HepG2 (cell line): ENCODE measurements at regions not wholly inside any gene's neighbourhood (a gene's known extent, or its start where the extent isn't known, plus 50 kb on each side); places are given as distances from the start of the nearest gene placed in this dataset.

Experiments used
- ATAC-seq: fragments of 200-7000 bp; cut with Tn5 transposase; 3 replicates; pipeline ENCODE4 v1.9.1; 2020; ENCODE audit warnings: mild to moderate bottlenecking, moderate library complexity
- BruUV-seq: library from RNA; stranded (reverse); fragments of 400-500 nt; replicated peaks from 2 replicates; lab custom pipeline; 2021; lab: Mats Ljungman, UMichigan
- CTCF ChIA-PET: fragments of 300-600 bp; formaldehyde crosslinking; extraction: SDS; loops from one replicate; lab custom pipeline; 2021; ENCODE audit warnings: low total read pairs, inconsistent platforms, low intra/inter-chr PET ratio; lab: Yijun Ruan, JAX
- POLR2A ChIA-PET: fragments of 350-600 bp; sonication (Branson Sonifier 250); formaldehyde crosslinking; loops from one replicate; lab custom pipeline; 2020; ENCODE audit warnings: antibody characterized with exemption, inconsistent platforms; lab: Yijun Ruan, JAX
- DNase-seq: peaks from one replicate; pipeline ENCODE4 v3.0.0-alpha.2; 2015; ENCODE audit warnings: low spot score
- FAIRE-seq: peaks from 3 replicates; lab custom pipeline; 2011; peaks lifted over from hg19 to GRCh38; lab: Jason Lieb, UNC
- H2AFZ ChIP-seq: one replicate; pipeline ENCODE4 v1.6.1; 2011; ENCODE audit warnings: low read length, inconsistent platforms
- H3K27ac ChIP-seq: fragments of 300-600 bp; 3 replicates; pipeline ENCODE4 v1.8.0; 2011; ENCODE audit warnings: mixed run types, mild to moderate bottlenecking, mixed read lengths, low read length, inconsistent platforms; ENCODE audit not compliant: insufficient read depth; ENCODE audit errors: extremely low read length
- H3K27me3 ChIP-seq, 2 experiments: fragments of 200-600 bp in 1 of 2; 2 replicates in 1 of 2; 3 replicates in 1 of 2; pipeline versions ENCODE4 v1.6.0 to v1.8.0; 2011; ENCODE audit warnings: low read length in 2 of 2, mild to moderate bottlenecking in 2 of 2, moderate library complexity in 2 of 2, inconsistent platforms in 1 of 2; ENCODE audit not compliant: insufficient read depth in 2 of 2, control insufficient read depth in 1 of 2
- H3K36me3 ChIP-seq, 2 experiments: fragments of 200-600 bp in 1 of 2; replicated peaks in 1 of 2; 2 replicates in 1 of 2; 3 replicates in 1 of 2; pipeline versions ENCODE4 v1.5.1 to v1.8.0; 2011; ENCODE audit warnings: low read length in 2 of 2, inconsistent platforms in 1 of 2; ENCODE audit not compliant: insufficient read depth in 2 of 2, control insufficient read depth in 1 of 2
- H3K4me1 ChIP-seq: 2 replicates; pipeline ENCODE4 v1.5.1; 2012; ENCODE audit warnings: low read length, inconsistent platforms; ENCODE audit not compliant: insufficient read depth
- H3K4me2 ChIP-seq: 2 replicates; pipeline ENCODE4 v1.6.0; 2011; ENCODE audit warnings: low read depth, low read length, inconsistent platforms
- H3K4me3 ChIP-seq, 3 experiments: fragments of 200-600 bp in 1 of 3; sonication (generic), shearing (Covaris generic) in 1 of 3; replicated peaks in 1 of 3; 2 replicates each; pipeline ENCODE4 v1.5.1; 2011 to 2016; ENCODE audit warnings: low read length in 3 of 3, inconsistent platforms in 2 of 3, low read depth in 2 of 3, mild to moderate bottlenecking in 2 of 3, control low read depth in 1 of 3, mixed read lengths in 1 of 3; ENCODE audit not compliant: insufficient read depth in 1 of 3
- H3K79me2 ChIP-seq: one replicate; pipeline ENCODE4 v1.6.1; 2011; ENCODE audit warnings: low read length, inconsistent platforms; ENCODE audit not compliant: insufficient read depth
- H3K9ac ChIP-seq: 2 replicates; pipeline ENCODE4 v1.6.0; 2011; ENCODE audit warnings: mild to moderate bottlenecking, low read depth, low read length, inconsistent platforms; ENCODE audit not compliant: insufficient read depth
- H3K9me3 ChIP-seq: 2 replicates; pipeline ENCODE4 v1.5.1; 2012; ENCODE audit warnings: mild to moderate bottlenecking, low read length
- H4K20me1 ChIP-seq: 2 replicates; pipeline ENCODE4 v1.6.0; 2011; ENCODE audit warnings: inconsistent platforms, mild to moderate bottlenecking, low read length, moderate library complexity; ENCODE audit not compliant: insufficient read depth
- ARID3A ChIP-seq: IDR thresholded peaks from 2 replicates; pipeline ENCODE4 v1.6.1; 2012; ENCODE audit warnings: low read depth, low read length, improper control_type of control experiment
- ATF7 ChIP-seq, 2 experiments: fragments of 450-650 bp in 1 of 2; sonication (generic) in 1 of 2; formaldehyde crosslinking in 1 of 2; IDR thresholded peaks; 2 replicates each; pipeline versions ENCODE4 v1.4.0 to v1.6.1; 2016 to 2020; ENCODE audit warnings: antibody characterized with exemption in 1 of 2, mild to moderate bottlenecking in 1 of 2, missing genetic modification reagents in 1 of 2
- EED ChIP-seq: sonication (generic); formaldehyde crosslinking; IDR thresholded peaks from 2 replicates; pipeline ENCODE4 v1.5.0; 2020; ENCODE audit warnings: mild to moderate bottlenecking, missing genetic modification reagents
- FOXP4 ChIP-seq: sonication (generic); formaldehyde crosslinking; IDR thresholded peaks from 2 replicates; pipeline ENCODE4 v1.4.0; 2020; ENCODE audit warnings: missing genetic modification reagents
- HNRNPK ChIP-seq: fragments of 200-400 bp; formaldehyde crosslinking; IDR thresholded peaks from 2 replicates; pipeline ENCODE4 v1.6.1; 2018; ENCODE audit warnings: low read length, low read depth, moderate library complexity, mild to moderate bottlenecking; ENCODE audit not compliant: poor library complexity, severe bottlenecking
- JDP2 ChIP-seq: sonication (generic); formaldehyde crosslinking; IDR thresholded peaks from 2 replicates; pipeline ENCODE4 v1.8.1; 2022; ENCODE audit warnings: missing genetic modification reagents, borderline replicate concordance
- MED1 ChIP-seq: sonication (generic); formaldehyde crosslinking; IDR thresholded peaks from 2 replicates; pipeline ENCODE4 v1.4.0; 2020; ENCODE audit warnings: missing genetic modification reagents
- MIER2 ChIP-seq: IDR thresholded peaks from 2 replicates; pipeline ENCODE4 v1.6.1; 2016; ENCODE audit warnings: missing biosample characterization, missing genetic modification reagents
- NBN ChIP-seq: fragments of 450-650 bp; conservative IDR thresholded peaks from 2 replicates; pipeline ENCODE4 v1.6.1; 2017
- PCBP2 ChIP-seq: fragments of 200-400 bp; formaldehyde crosslinking; optimal IDR thresholded peaks from 2 replicates; pipeline ENCODE3; 2018; ENCODE audit warnings: low read length, low read depth; ENCODE audit not compliant: poor library complexity, severe bottlenecking
- SALL1 ChIP-seq: sonication (generic); formaldehyde crosslinking; IDR thresholded peaks from 2 replicates; pipeline ENCODE4 v1.8.0; 2022; ENCODE audit warnings: mild to moderate bottlenecking, missing genetic modification reagents
- TEAD2 ChIP-seq: sonication (generic); formaldehyde crosslinking; IDR thresholded peaks from 2 replicates; pipeline ENCODE4 v1.9.0; 2021; ENCODE audit warnings: missing genetic modification reagents
- WIZ ChIP-seq: sonication (generic); formaldehyde crosslinking; IDR thresholded peaks from 2 replicates; pipeline ENCODE4 v1.5.1; 2020; ENCODE audit warnings: mild to moderate bottlenecking, missing genetic modification reagents
- ZFAT ChIP-seq: sonication (generic); formaldehyde crosslinking; conservative IDR thresholded peaks from 2 replicates; pipeline ENCODE4 v1.8.1; 2023; ENCODE audit warnings: missing genetic modification reagents, inconsistent platforms
- ZNF34 ChIP-seq: sonication (generic); formaldehyde crosslinking; IDR thresholded peaks from 2 replicates; pipeline ENCODE4 v1.4.0; 2020; ENCODE audit warnings: mild to moderate bottlenecking, missing genetic modification reagents, borderline replicate concordance
- ZNF460 ChIP-seq: sonication (generic); formaldehyde crosslinking; IDR thresholded peaks from 2 replicates; pipeline ENCODE4 v1.5.1; 2020; ENCODE audit warnings: missing genetic modification reagents, mild to moderate bottlenecking, borderline replicate concordance
- ZNF510 ChIP-seq: sonication (generic); formaldehyde crosslinking; IDR thresholded peaks from 2 replicates; pipeline ENCODE4 v1.4.0; 2020; ENCODE audit warnings: low read depth, mild to moderate bottlenecking, missing genetic modification reagents
- ZNF746 ChIP-seq: sonication (generic); formaldehyde crosslinking; IDR thresholded peaks from 2 replicates; pipeline ENCODE4 v1.8.0; 2022; ENCODE audit warnings: mild to moderate bottlenecking, missing genetic modification reagents
- WGBS: methylation state at CpG from one replicate; pipeline ENCODE4 v1.1.6; 2017; ENCODE audit warnings: low lambda C conversion rate; 5-methylcytosine and 5-hydroxymethylcytosine counted together
- in situ Hi-C: cut with HindIII; loops from 2 replicates; pipeline ENCODE4 v1.10.0; 2017; ENCODE audit warnings: low pct_unique_long_range_greater_than_20kb; ENCODE audit not compliant: extremely low pct_ligation_motif_present
- intact Hi-C: fragments of 100-400 bp; cut with micrococcal nuclease; formaldehyde crosslinking; loops from one replicate; pipeline ENCODE4 v1.10.0; 2022; ENCODE audit not compliant: unreplicated experiment
- TF ChIP-seq, protein P1 (sequence below): sonication (generic); formaldehyde crosslinking; IDR thresholded peaks from 2 replicates; pipeline ENCODE4 v1.4.0; 2020; ENCODE audit warnings: mild to moderate bottlenecking, missing genetic modification reagents

DNA sequence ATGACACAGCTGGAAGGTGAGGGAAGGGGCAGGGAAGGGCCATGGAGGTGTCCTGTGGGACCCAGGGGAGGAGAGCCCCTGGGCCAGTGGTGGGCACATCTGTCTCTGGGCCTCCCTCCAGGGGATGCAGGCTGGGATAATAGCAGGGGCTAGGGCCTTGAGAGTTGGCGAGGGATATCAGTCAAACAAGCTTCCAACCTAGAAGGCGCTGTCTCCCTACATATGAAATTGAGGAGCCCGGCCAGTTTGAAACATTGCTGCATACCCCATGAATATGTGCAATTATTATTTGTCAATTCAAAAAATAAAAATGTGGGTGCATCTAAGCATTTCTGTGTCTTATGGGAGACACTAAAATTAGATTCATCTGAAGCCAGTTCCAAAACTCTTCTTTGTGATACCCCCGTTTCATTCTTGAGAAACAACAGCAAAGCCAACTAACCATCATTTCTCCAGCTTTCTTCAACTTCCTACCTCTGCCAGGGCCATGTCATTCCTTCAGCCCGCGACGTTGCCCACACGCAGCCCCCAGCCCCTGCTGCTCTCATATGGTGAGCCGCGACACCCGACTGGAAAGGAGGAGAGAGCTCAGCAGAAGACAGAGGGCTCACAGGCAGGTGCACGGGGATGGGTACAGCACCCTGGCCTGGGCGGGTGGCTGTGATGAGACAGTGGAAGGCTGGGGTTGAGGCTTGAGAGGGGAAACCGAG, 418.7 kb downstream of the GLRX3 start:
- WGBS: 26% methylated on average over 12 of the region's 14 CpGs
- no peak overlapping the region for H3K9ac ChIP-seq
- H3K9me3 ChIP-seq: no peaks in the 10 kb centered on the region
- ChIA-PET POLR2A (no interaction called here), CTCF (no interaction called here)
- no peaks in the 10 kb centered on the region for H3K4me1 ChIP-seq
- FAIRE-seq (no peak), DNase-seq (no peak), ATAC-seq (no peak)
- intact Hi-C loops: no loop called here
- no peak overlapping the region for H2AFZ ChIP-seq
- no peak overlapping the region for H3K4me2 ChIP-seq
- in situ Hi-C loops: no loop called here
- peaks cover 3 to 27% of the 10 kb centered on the region in 2 experiments; a peak in 4 of 5 replicates for H3K27me3 ChIP-seq
- H3K79me2 ChIP-seq: no peaks in the 10 kb centered on the region
- TF ChIP-seq ARID3A (no peak), ZNF34 (no peak), MIER2 (no peak), SALL1 (no peak), TEAD2 (CRISPR knock-in tag) (no peak), PCBP2 (no peak), HNRNPK (no peak), MED1 (no peak), WIZ (CRISPR knock-in tag) (no peak), NBN (no peak), JDP2 (CRISPR knock-in tag) (no peak), ZNF510 (CRISPR knock-in tag) (no peak), ZNF460 (CRISPR knock-in tag) (no peak), ATF7 (IDR thresholded peaks at IDR 0.05) (no peak), ATF7 (CRISPR knock-in tag; IDR thresholded peaks at IDR 0.05) (no peak), EED (no peak), FOXP4 (CRISPR knock-in tag) (no peak), ZFAT (CRISPR knock-in tag) (no peak), ZNF746 (CRISPR knock-in tag) (no peak)
- TF ChIP-seq, protein P1, sequence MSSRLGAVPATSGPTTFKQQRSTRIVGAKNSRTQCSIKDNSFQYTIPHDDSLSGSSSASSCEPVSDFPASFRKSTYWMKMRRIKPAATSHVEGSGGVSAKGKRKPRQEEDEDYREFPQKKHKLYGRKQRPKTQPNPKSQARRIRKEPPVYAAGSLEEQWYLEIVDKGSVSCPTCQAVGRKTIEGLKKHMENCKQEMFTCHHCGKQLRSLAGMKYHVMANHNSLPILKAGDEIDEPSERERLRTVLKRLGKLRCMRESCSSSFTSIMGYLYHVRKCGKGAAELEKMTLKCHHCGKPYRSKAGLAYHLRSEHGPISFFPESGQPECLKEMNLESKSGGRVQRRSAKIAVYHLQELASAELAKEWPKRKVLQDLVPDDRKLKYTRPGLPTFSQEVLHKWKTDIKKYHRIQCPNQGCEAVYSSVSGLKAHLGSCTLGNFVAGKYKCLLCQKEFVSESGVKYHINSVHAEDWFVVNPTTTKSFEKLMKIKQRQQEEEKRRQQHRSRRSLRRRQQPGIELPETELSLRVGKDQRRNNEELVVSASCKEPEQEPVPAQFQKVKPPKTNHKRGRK (CRISPR knock-in tag): no peak
- no peak overlapping the region for H3K27ac ChIP-seq
- H4K20me1 ChIP-seq: no peaks in the 10 kb centered on the region
- H3K4me3 ChIP-seq: no peak overlapping the region
- no TSS peak for BruUV-seq
- no peaks in the 10 kb centered on the region for H3K36me3 ChIP-seq
